Activated CD4-positive, alpha-beta T cell treated with anti-CD3 and anti-CD28 coated beads for 36 hours (primary cell): ENCODE measurements at regions not wholly inside any gene's neighbourhood (a gene's known extent, or its start where the extent isn't known, plus 50 kb on each side); places are given as distances from the start of the nearest gene placed in this dataset.

ENCODE experiments used
- ATAC-seq: fragments of 200-7000 bp; cut with Tn5 transposase; one replicate; pipeline ENCODE4 v1.10.0; 2021; ENCODE audit warnings: mild to moderate bottlenecking, moderate library complexity
- CTCF ChIA-PET: fragments of 350-600 bp; sonication (Branson Sonifier 250); formaldehyde crosslinking; loops from one replicate; lab custom pipeline; 2021; ENCODE audit warnings: antibody characterized with exemption; lab: Charles Lee
- POLR2A ChIA-PET: fragments of 350-600 bp; sonication (Branson Sonifier 250); formaldehyde crosslinking; loops from one replicate; lab custom pipeline; 2021; ENCODE audit warnings: antibody characterized with exemption, inconsistent platforms; lab: Charles Lee
- DNase-seq: peaks from one replicate; pipeline ENCODE4 v3.0.0-alpha.2; 2020
- H3K27ac Mint-ChIP-seq: one replicate; pipeline ENCODE4 v1.8.0; 2021; ENCODE audit warnings: mixed read lengths
- H3K27me3 Mint-ChIP-seq: one replicate; pipeline ENCODE4 v1.8.0; 2021; ENCODE audit warnings: mixed read lengths
- H3K36me3 Mint-ChIP-seq: one replicate; pipeline ENCODE4 v1.8.0; 2021; ENCODE audit warnings: low read depth, mixed read lengths
- H3K4me1 Mint-ChIP-seq: one replicate; pipeline ENCODE4 v1.8.0; 2021; ENCODE audit warnings: mixed read lengths
- H3K4me3 Mint-ChIP-seq: one replicate; pipeline ENCODE4 v1.8.0; 2021; ENCODE audit warnings: mild to moderate bottlenecking, moderate library complexity, mixed read lengths
- H3K9me3 Mint-ChIP-seq: one replicate; pipeline ENCODE4 v1.8.0; 2021; ENCODE audit warnings: low read depth, mixed read lengths
- intact Hi-C, 2 experiments: fragments of 100-400 bp; cut with DNase I in 1 of 2; cut with micrococcal nuclease in 1 of 2; formaldehyde crosslinking; loops; one replicate each; pipeline versions ENCODE4 v1.14.2 to v1.15.1; 2022 to 2024; cut with DNase I, micrococcal nuclease

GRCh38 chr14:65234752-65235361 is 132.5 kb upstream of the MAX start:
- Mint-ChIP-seq H3K9me3 (no peaks in the 10 kb centered on the region), H3K4me3 (no peak overlapping the region), H3K4me1 (peaks cover 14% of the 10 kb centered on the region), H3K27ac (no peak overlapping the region), H3K27me3 (no peaks in the 10 kb centered on the region), H3K36me3 (no peaks in the 10 kb centered on the region)
- ATAC-seq (no peak), DNase-seq (no peak)
- CTCF ChIA-PET = no interaction called here
- POLR2A ChIA-PET = no interaction called here
- intact Hi-C loops = no loop called here

- ATAC-seq (no peak), DNase-seq (no peak)
- intact Hi-C loops = no loop called here
- ChIA-PET CTCF (no interaction called here), POLR2A (no interaction called here)
- H3K36me3 Mint-ChIP-seq = no peaks in the 10 kb centered on the region
- H3K27me3 Mint-ChIP-seq = no peaks in the 10 kb centered on the region
- H3K4me1 Mint-ChIP-seq = peaks cover 12% of the 10 kb centered on the region
- no peak overlapping the region for H3K4me3 Mint-ChIP-seq
- no peak overlapping the region for H3K27ac Mint-ChIP-seq
- H3K9me3 Mint-ChIP-seq = no peaks in the 10 kb centered on the region
These were observed 134.9 kb upstream of the MAX start for GRCh38 chr14:65237023-65237814.

GRCh38 chr14:65237941-65238340 is 135.6 kb upstream of the MAX start:
- ChIA-PET CTCF (no interaction called here), POLR2A (no interaction called here)
- Mint-ChIP-seq H3K4me3 (no peak overlapping the region), H3K27ac (no peak overlapping the region), H3K9me3 (no peaks in the 10 kb centered on the region), H3K27me3 (no peaks in the 10 kb centered on the region), H3K4me1 (peaks cover 12% of the 10 kb centered on the region), H3K36me3 (no peaks in the 10 kb centered on the region)
- intact Hi-C loops = no loop called here
- DNase-seq (no peak), ATAC-seq (no peak)

- Mint-ChIP-seq H3K36me3 (no peaks in the 10 kb centered on the region), H3K9me3 (no peaks in the 10 kb centered on the region), H3K27ac (no peak overlapping the region), H3K27me3 (no peaks in the 10 kb centered on the region), H3K4me1 (peaks cover 12% of the 10 kb centered on the region), H3K4me3 (no peak overlapping the region)
- intact Hi-C loops = no loop called here
- CTCF ChIA-PET = interaction anchor here (0.6 kb wide), 1 partner anchor 93 kb away, joined by 3 read pairs; no protein-coding TSS in a partner anchor
- DNase-seq (no peak), ATAC-seq (no peak)
- POLR2A ChIA-PET = no interaction called here
These were observed 136.1 kb upstream of the MAX start for GRCh38 chr14:65238456-65238855.

GRCh38 chr14:65239143-65239937 is 137.0 kb upstream of the MAX start:
- no peak for ATAC-seq
- Mint-ChIP-seq H3K27ac (no peak overlapping the region), H3K4me3 (no peak overlapping the region), H3K27me3 (no peaks in the 10 kb centered on the region), H3K4me1 (peaks cover 4% of the 10 kb centered on the region), H3K36me3 (no peaks in the 10 kb centered on the region), H3K9me3 (no peaks in the 10 kb centered on the region)
- intact Hi-C loops = no loop called here
- ChIA-PET POLR2A (interaction anchor here (0.7 kb wide), 1 partner anchor 335 kb away, joined by 3 read pairs; no protein-coding TSS in a partner anchor), CTCF (interaction anchor here (0.6 to 0.7 kb wide), 3 partner anchors 92 to 666 kb away, joined by 3 read pairs; no protein-coding TSS in a partner anchor)
- DNase-seq = no peak

- ATAC-seq = no peak
- Mint-ChIP-seq H3K4me3 (no peak overlapping the region), H3K4me1 (peaks cover 4% of the 10 kb centered on the region), H3K9me3 (no peaks in the 10 kb centered on the region), H3K36me3 (no peaks in the 10 kb centered on the region), H3K27ac (no peak overlapping the region), H3K27me3 (no peaks in the 10 kb centered on the region)
- no peak for DNase-seq
- POLR2A ChIA-PET = interaction anchor here (0.6 kb wide), 1 partner anchor 377 kb away, joined by 3 read pairs; no protein-coding TSS in a partner anchor
- intact Hi-C loops = no loop called here
- CTCF ChIA-PET = interaction anchor here (0.6 to 0.7 kb wide), 2 partner anchors 253 to 665 kb away, joined by 3 read pairs; no protein-coding TSS in a partner anchor
These were observed 137.6 kb upstream of the MAX start for GRCh38 chr14:65239938-65240296.

GRCh38 chr14:65241125-65241752 is 138.9 kb upstream of the MAX start:
- CTCF ChIA-PET = no interaction called here
- Mint-ChIP-seq H3K4me1 (peaks cover 6% of the 10 kb centered on the region), H3K27ac (no peak overlapping the region), H3K36me3 (no peaks in the 10 kb centered on the region), H3K27me3 (no peaks in the 10 kb centered on the region), H3K9me3 (no peaks in the 10 kb centered on the region), H3K4me3 (no peak overlapping the region)
- intact Hi-C loops = no loop called here
- POLR2A ChIA-PET = no interaction called here
- no peak for DNase-seq
- no peak for ATAC-seq

GRCh38 chr14:65242732-65243134 is 140.4 kb upstream of the MAX start:
- Mint-ChIP-seq H3K9me3 (no peaks in the 10 kb centered on the region), H3K27ac (no peak overlapping the region), H3K4me1 (peaks cover 6% of the 10 kb centered on the region), H3K27me3 (no peaks in the 10 kb centered on the region), H3K36me3 (no peaks in the 10 kb centered on the region), H3K4me3 (no peak overlapping the region)
- CTCF ChIA-PET = no interaction called here
- no peak for DNase-seq
- intact Hi-C loops = no loop called here
- POLR2A ChIA-PET = no interaction called here
- ATAC-seq = no peak

- ATAC-seq (peak; percentile 72), DNase-seq (peak; percentile 29)
- Mint-ChIP-seq H3K27ac (no peak overlapping the region), H3K36me3 (no peaks in the 10 kb centered on the region), H3K27me3 (no peaks in the 10 kb centered on the region), H3K4me1 (peaks cover 6% of the 10 kb centered on the region), H3K9me3 (no peaks in the 10 kb centered on the region), H3K4me3 (no peak overlapping the region)
- CTCF ChIA-PET = no interaction called here
- intact Hi-C loops = no loop called here
- POLR2A ChIA-PET = interaction anchor here (0.6 kb wide), 1 partner anchor 739 kb away, joined by 6 read pairs; no protein-coding TSS in a partner anchor
These were observed 141.6 kb upstream of the MAX start for GRCh38 chr14:65243766-65244442.

- Mint-ChIP-seq H3K4me3 (no peak overlapping the region), H3K27me3 (no peaks in the 10 kb centered on the region), H3K36me3 (no peaks in the 10 kb centered on the region), H3K9me3 (no peaks in the 10 kb centered on the region), H3K27ac (no peak overlapping the region), H3K4me1 (peaks cover 2% of the 10 kb centered on the region)
- no peak for DNase-seq
- intact Hi-C loops = no loop called here
- ChIA-PET POLR2A (no interaction called here), CTCF (no interaction called here)
- no peak for ATAC-seq
These were observed 147.3 kb upstream of the MAX start for GRCh38 chr14:65249471-65250161.
